ENCODE measurements at regions not wholly inside any gene's neighbourhood (a gene's known extent, or its start where the extent isn't known, plus 50 kb on each side); places are given as distances from the start of the nearest gene placed in this dataset.

DNA sequence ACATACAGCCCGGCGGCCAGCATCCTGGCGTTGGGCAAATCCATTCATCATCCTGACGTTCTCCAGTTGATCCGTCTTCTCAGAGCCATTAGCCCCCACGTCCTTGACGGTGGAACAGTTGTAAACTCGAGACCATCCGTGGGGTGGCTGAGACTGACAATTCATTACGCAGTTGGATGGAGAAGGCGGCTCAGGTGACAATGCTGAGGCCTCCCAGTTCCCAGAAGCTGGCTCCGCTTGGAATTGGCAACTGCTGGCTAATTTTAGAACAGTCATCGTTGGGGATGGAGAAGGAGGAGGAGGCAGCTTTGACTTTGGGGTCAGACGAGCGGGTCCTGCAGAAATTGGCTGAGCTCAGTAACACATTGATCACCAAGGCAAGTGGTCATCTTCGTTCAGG lies 186.5 kb downstream of the PHETA1 start:
- no peak overlapping the region for H3K4me3 ChIP-seq (ENCODE audit: low read depth, low read length)
- TF ChIP-seq, protein P1, sequence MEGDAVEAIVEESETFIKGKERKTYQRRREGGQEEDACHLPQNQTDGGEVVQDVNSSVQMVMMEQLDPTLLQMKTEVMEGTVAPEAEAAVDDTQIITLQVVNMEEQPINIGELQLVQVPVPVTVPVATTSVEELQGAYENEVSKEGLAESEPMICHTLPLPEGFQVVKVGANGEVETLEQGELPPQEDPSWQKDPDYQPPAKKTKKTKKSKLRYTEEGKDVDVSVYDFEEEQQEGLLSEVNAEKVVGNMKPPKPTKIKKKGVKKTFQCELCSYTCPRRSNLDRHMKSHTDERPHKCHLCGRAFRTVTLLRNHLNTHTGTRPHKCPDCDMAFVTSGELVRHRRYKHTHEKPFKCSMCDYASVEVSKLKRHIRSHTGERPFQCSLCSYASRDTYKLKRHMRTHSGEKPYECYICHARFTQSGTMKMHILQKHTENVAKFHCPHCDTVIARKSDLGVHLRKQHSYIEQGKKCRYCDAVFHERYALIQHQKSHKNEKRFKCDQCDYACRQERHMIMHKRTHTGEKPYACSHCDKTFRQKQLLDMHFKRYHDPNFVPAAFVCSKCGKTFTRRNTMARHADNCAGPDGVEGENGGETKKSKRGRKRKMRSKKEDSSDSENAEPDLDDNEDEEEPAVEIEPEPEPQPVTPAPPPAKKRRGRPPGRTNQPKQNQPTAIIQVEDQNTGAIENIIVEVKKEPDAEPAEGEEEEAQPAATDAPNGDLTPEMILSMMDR (IDR thresholded peaks at IDR 0.05; ENCODE audit: control insufficient read depth, extremely low read depth, insufficient read depth) = no peak
- no peak for DNase-seq (ENCODE audit: low read depth)

DNA sequence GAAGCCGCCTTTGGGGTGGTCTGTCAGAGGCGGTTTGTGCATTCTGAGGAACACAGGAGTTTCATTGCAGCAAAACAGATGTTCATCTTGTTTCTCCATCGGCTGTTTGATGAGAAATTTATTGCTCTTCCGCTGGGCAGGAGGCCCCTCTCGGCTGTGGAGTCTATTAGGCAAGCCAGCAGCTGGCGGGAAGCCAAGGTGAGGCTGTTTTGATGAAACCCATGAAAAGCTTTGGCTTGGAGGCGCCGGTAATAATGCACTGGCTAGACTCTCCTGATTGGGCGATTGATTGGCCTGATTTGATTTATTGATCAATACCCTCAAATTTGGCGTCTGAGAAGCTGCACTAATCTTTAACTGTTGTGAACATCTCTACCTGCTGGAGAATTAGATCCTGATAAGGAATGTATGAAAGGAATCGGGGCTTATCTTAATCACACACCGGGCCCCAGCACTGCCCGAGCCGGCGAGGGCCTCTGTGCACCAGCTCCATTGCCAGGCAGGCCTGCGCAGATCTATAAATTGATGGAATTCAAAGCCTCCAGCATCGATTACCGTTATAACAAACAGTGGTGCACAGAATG lies 187.7 kb downstream of the PHETA1 start:
- TF ChIP-seq, protein P1 (IDR thresholded peaks at IDR 0.05; ENCODE audit: control insufficient read depth, extremely low read depth, insufficient read depth) = no peak
- H3K4me3 ChIP-seq (ENCODE audit: low read depth, low read length) = no peak overlapping the region
- no peak for DNase-seq (ENCODE audit: low read depth)

- no peak for DNase-seq (ENCODE audit: low read depth)
- H3K4me3 ChIP-seq (ENCODE audit: low read depth, low read length) = no peak overlapping the region
- TF ChIP-seq, protein P1 (IDR thresholded peaks at IDR 0.05; ENCODE audit: control insufficient read depth, extremely low read depth, insufficient read depth) = no peak
These were observed 188.3 kb downstream of the PHETA1 start for GRCh38 chr12:111180426-111181142.

GRCh38 chr12:111178181-111179081 lies 190.5 kb downstream of the PHETA1 start:
- DNase-seq (ENCODE audit: low read depth) = peak; percentile 26
- no peak overlapping the region for H3K4me3 ChIP-seq (ENCODE audit: low read depth, low read length)
- TF ChIP-seq, protein P1 (IDR thresholded peaks at IDR 0.05; ENCODE audit: control insufficient read depth, extremely low read depth, insufficient read depth) = no peak

- H3K4me3 ChIP-seq (ENCODE audit: low read depth, low read length) = no peak overlapping the region
- TF ChIP-seq, protein P1 (IDR thresholded peaks at IDR 0.05; ENCODE audit: control insufficient read depth, extremely low read depth, insufficient read depth) = no peak
- DNase-seq (ENCODE audit: low read depth) = no peak
These were observed 193.3 kb downstream of the PHETA1 start for GRCh38 chr12:111175396-111176094.

GRCh38 chr12:111174961-111175345 lies 193.9 kb downstream of the PHETA1 start:
- TF ChIP-seq, protein P1 (IDR thresholded peaks at IDR 0.05; ENCODE audit: control insufficient read depth, extremely low read depth, insufficient read depth) = no peak
- H3K4me3 ChIP-seq (ENCODE audit: low read depth, low read length) = no peak overlapping the region
- DNase-seq (ENCODE audit: low read depth) = no peak
